Breast epithelium (tissue), 3 donors: ENCODE measurements at regions not wholly inside any gene's neighbourhood (a gene's known extent, or its start where the extent isn't known, plus 50 kb on each side); places are given as distances from the start of the nearest gene placed in this dataset.
"Not testable (repeated sequence)": the region's sequence is repeated elsewhere in the genome, so short reads cannot be mapped to it uniquely, and the experiment has no call there.

ENCODE experiments used
- CTCF ChIP-seq, 3 donors: fragments of 450-650 bp; IDR thresholded peaks; one replicate each; pipeline ENCODE4 v1.5.1; 2016 to 2017; ENCODE audit warnings: antibody characterized with exemption in 3 of 3, mild to moderate bottlenecking in 3 of 3, moderate library complexity in 3 of 3
- POLR2A ChIP-seq: fragments of 450-650 bp; IDR thresholded peaks from one replicate; pipeline ENCODE4 v1.6.1; 2016; ENCODE audit warnings: antibody characterized with exemption, mild to moderate bottlenecking, moderate library complexity

- not testable (repeated sequence) for TF ChIP-seq CTCF (IDR thresholded peaks at IDR 0.05); POLR2A
These were observed 130.8 kb upstream of the ARHGAP20 start for GRCh38 chr11:110843053-110843452.
